AG08395 (cell line): ENCODE measurements at regions not wholly inside any gene's neighbourhood (a gene's known extent, or its start where the extent isn't known, plus 50 kb on each side); places are given as distances from the start of the nearest gene placed in this dataset.

ENCODE experiments used
- DNase-seq: peaks from one replicate; pipeline ENCODE4 v3.0.0; 2012; ENCODE audit warnings: mixed read lengths, low spot score

GRCh38 chr7:54956865-54957264 is 62.0 kb upstream of the EGFR start:
- no peak for DNase-seq

DNA sequence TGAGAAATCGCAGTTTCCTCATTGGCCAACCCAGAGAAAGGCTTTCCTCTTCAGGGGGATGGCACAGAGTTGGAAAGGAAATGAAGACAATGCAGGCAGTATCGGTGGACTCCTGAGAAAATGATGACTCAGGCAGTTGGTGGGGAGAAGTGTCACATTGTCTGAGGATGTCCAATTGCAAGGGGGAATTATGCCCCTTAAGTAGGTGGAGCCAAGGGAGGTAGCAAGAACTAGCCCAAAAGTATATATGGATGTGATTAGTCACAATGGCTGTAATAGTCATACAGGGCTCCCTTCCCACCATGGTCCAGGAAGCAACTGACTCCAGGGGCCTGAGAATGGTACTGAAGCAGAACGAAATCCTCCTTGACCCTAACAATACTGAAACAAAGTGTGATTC is 58.3 kb upstream of the EGFR start:
- no peak for DNase-seq

- no peak for DNase-seq
Measured at GRCh38 chr7:54961391-54961790, 57.4 kb upstream of the EGFR start.

GRCh38 chr7:54963155-54963554 is 55.7 kb upstream of the EGFR start:
- no peak for DNase-seq

GRCh38 chr7:54964136-54964535 is 54.7 kb upstream of the EGFR start:
- DNase-seq = peak; percentile 30

- DNase-seq = no peak
Measured at GRCh38 chr7:54967377-54967776, 51.4 kb upstream of the EGFR start.

DNA sequence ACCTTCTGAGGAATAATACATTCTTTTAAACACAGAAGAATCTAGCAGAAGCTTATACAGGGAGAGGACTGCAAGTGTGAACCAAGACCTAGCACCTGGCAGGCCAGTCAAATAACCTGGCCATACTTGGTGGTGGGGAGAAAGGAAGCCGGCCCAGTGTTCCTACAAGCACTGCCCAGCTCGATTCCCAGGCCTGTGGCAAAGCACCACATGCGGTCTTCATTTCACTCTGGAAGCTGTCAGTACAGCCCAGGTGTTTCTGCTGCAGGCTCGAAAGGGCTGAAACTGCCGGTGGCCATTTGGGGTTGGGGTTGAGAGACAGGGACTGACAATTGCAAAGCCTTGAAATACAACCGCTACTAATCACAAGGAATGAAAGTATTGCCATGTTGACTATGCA is 50.8 kb upstream of the EGFR start:
- DNase-seq = no peak
